ENCODE measurements at regions not wholly inside any gene's neighbourhood (a gene's known extent, or its start where the extent isn't known, plus 50 kb on each side); places are given as distances from the start of the nearest gene placed in this dataset.

GRCh38 chr5:68443091-68443490 is 227.5 kb downstream of the PIK3R1 start:
- TF ChIP-seq POLR2A (IDR thresholded peaks at IDR 0.05): no peak
- TF ChIP-seq CTCF (IDR thresholded peaks at IDR 0.05): no peak

Data from transverse colon (tissue), 3 donors.